Testis (tissue), 2 donors: ENCODE measurements at regions not wholly inside any gene's neighbourhood (a gene's known extent, or its start where the extent isn't known, plus 50 kb on each side); places are given as distances from the start of the nearest gene placed in this dataset.

Source experiments
- POLR2A ChIP-seq: fragments of 450-650 bp; IDR thresholded peaks from one replicate; pipeline ENCODE4 v1.6.1; 2017; ENCODE audit warnings: antibody characterized with exemption, mild to moderate bottlenecking, moderate library complexity
- TF ChIP-seq, protein P1 (sequence below), 3 experiments: fragments of 450-650 bp in 2 of 3; fragments of 200-600 bp in 1 of 3; sonication (generic) in 1 of 3; IDR thresholded peaks; one replicate each; pipeline ENCODE4 v1.5.1; 2016 to 2019; ENCODE audit warnings: antibody characterized with exemption in 3 of 3, mild to moderate bottlenecking in 2 of 3, moderate library complexity in 1 of 3

DNA sequence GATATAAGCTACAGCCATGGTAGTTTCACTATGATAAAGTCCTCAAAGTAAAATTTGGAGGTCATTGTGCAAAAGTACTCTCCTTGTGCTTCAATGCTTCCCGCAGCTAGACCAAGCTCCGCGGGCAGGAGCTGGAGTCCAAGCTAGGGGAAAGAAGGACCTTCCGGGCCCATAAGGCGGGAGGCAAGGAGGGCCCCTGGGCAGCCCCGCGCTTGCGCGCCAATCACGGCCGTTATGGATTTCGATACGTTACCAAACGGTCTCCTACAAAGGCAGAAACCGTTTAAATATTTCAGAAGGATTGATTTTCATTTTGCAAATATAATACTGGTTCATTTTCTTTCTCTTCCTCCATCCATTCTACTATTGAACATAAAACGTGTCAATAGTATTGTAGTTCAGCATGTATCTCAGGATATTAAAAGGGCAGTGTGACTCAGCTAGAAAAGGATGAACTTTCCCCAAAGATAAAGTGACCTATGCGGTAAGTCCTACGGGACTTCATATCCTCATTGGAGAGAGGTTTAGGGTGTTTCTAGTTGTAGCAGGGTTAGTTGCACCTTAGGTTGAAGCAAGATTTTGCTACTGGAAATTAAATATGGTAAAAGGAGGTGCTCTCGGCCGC is 128.0 kb downstream of the KIF20B start:
- TF ChIP-seq, protein P1, sequence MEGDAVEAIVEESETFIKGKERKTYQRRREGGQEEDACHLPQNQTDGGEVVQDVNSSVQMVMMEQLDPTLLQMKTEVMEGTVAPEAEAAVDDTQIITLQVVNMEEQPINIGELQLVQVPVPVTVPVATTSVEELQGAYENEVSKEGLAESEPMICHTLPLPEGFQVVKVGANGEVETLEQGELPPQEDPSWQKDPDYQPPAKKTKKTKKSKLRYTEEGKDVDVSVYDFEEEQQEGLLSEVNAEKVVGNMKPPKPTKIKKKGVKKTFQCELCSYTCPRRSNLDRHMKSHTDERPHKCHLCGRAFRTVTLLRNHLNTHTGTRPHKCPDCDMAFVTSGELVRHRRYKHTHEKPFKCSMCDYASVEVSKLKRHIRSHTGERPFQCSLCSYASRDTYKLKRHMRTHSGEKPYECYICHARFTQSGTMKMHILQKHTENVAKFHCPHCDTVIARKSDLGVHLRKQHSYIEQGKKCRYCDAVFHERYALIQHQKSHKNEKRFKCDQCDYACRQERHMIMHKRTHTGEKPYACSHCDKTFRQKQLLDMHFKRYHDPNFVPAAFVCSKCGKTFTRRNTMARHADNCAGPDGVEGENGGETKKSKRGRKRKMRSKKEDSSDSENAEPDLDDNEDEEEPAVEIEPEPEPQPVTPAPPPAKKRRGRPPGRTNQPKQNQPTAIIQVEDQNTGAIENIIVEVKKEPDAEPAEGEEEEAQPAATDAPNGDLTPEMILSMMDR (IDR thresholded peaks at IDR 0.05), result no peak
- no peak for TF ChIP-seq POLR2A
